Mammary epithelial cell (primary cell): ENCODE measurements at regions not wholly inside any gene's neighbourhood (a gene's known extent, or its start where the extent isn't known, plus 50 kb on each side); places are given as distances from the start of the nearest gene placed in this dataset.

ENCODE experiments used
- EZH2 ChIP-seq: IDR thresholded peaks from 2 replicates; pipeline ENCODE4 v1.6.1; 2012; ENCODE audit warnings: low read length, inconsistent platforms, borderline replicate concordance
- TF ChIP-seq, protein P1 (sequence below), 2 donors: IDR thresholded peaks in 1 of 2; conservative IDR thresholded peaks in 1 of 2; 2 replicates each; pipeline ENCODE4 v1.5.1; 2011 to 2012; ENCODE audit warnings: inconsistent platforms in 2 of 2, low read length in 2 of 2, mild to moderate bottlenecking in 2 of 2, control low read depth in 1 of 2, low read depth in 1 of 2; ENCODE audit not compliant: insufficient read depth in 1 of 2; ENCODE audit errors: extremely low read depth in 1 of 2

DNA sequence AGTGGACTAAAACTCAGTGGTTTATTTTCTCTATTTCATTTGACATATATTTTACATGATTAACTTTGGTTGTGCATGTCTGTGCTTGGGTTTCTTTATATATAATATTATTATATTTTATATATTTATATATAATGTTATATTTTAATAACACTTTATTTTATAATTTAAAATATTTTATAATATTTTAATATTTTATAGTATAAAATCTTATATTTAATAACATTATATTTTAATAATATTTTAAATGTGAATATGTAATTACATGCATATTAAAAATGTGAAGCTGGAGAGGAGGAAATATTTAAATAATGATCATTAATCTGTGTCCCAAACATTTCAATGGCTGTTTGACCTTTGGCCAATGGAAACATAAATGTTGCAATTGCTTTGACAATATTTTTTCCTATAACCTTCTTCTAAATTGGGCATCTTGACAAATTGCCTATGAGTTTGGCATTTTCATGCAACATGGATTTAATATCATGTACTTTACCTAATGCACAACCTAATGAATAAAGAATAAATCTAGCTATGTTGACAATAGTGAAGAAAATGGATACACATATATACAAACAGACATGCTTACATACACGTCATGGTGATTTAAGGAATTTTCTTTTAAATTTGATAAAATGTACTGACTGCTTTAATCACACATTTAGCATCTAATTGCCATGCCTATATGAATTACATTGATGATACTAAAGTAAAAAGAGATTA lies 607.1 kb downstream of the SLITRK6 start:
- no peak for TF ChIP-seq EZH2
- TF ChIP-seq, protein P1, sequence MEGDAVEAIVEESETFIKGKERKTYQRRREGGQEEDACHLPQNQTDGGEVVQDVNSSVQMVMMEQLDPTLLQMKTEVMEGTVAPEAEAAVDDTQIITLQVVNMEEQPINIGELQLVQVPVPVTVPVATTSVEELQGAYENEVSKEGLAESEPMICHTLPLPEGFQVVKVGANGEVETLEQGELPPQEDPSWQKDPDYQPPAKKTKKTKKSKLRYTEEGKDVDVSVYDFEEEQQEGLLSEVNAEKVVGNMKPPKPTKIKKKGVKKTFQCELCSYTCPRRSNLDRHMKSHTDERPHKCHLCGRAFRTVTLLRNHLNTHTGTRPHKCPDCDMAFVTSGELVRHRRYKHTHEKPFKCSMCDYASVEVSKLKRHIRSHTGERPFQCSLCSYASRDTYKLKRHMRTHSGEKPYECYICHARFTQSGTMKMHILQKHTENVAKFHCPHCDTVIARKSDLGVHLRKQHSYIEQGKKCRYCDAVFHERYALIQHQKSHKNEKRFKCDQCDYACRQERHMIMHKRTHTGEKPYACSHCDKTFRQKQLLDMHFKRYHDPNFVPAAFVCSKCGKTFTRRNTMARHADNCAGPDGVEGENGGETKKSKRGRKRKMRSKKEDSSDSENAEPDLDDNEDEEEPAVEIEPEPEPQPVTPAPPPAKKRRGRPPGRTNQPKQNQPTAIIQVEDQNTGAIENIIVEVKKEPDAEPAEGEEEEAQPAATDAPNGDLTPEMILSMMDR (conservative IDR thresholded peaks at IDR 0.05 in 1 of 2, IDR thresholded peaks at IDR 0.05 in 1 of 2; ENCODE audit: extremely low read depth in 1 of 2, insufficient read depth in 1 of 2, low read depth in 1 of 2, low read length in 2 of 2) = no peak
